ENCODE measurements at regions not wholly inside any gene's neighbourhood (a gene's known extent, or its start where the extent isn't known, plus 50 kb on each side); places are given as distances from the start of the nearest gene placed in this dataset.

- H3K23ac ChIP-seq (ENCODE audit: low read depth, low read length) = no peak overlapping the region
- H4K5ac ChIP-seq (ENCODE audit: low read depth, low read length) = no peak overlapping the region
- H2BK20ac ChIP-seq (ENCODE audit: low read depth, low read length) = no peak overlapping the region
- H2BK120ac ChIP-seq (ENCODE audit: low read depth, low read length) = no peak overlapping the region
- H4K8ac ChIP-seq (ENCODE audit: low read depth in 2 of 2, low read length in 2 of 2) = no peak overlapping the region
- H3K79me1 ChIP-seq (ENCODE audit: low read depth in 1 of 2, low read length in 2 of 2) = no peaks in the 10 kb centered on the region
- H4K91ac ChIP-seq (ENCODE audit: insufficient read depth, low read depth, low read length) = no peak overlapping the region
- no peak overlapping the region for H3K56ac ChIP-seq (ENCODE audit: extremely low read depth, insufficient read depth, low read length)
- DNase-seq = no peak
- H2BK5ac ChIP-seq (ENCODE audit: low read depth, low read length, poor library complexity, severe bottlenecking) = no peak overlapping the region
- no peak overlapping the region for H3K14ac ChIP-seq (replicated peaks; ENCODE audit: low read depth, low read length)
- H2AFZ ChIP-seq (replicated peaks; ENCODE audit: low read length, poor library complexity) = no peak overlapping the region
- H4K20me1 ChIP-seq (ENCODE audit: insufficient read depth, low read length) = no peaks in the 10 kb centered on the region
- intact Hi-C loops (cut with micrococcal nuclease) (no loop called here), dilution Hi-C loops (cut with HindIII; ENCODE audit: low sequenced_read_pairs, unreplicated experiment) (no loop called here), in situ Hi-C loops (cut with MboI; ENCODE audit: low sequenced_read_pairs) (no loop called here)
- H3K27me3 ChIP-seq (ENCODE audit: control insufficient read depth, insufficient read depth, low read length) = no peaks in the 10 kb centered on the region
- TF ChIP-seq MXI1 (IDR thresholded peaks at IDR 0.05; ENCODE audit: borderline replicate concordance, low read depth, low read length) = no peak
- TF ChIP-seq, protein P1, sequence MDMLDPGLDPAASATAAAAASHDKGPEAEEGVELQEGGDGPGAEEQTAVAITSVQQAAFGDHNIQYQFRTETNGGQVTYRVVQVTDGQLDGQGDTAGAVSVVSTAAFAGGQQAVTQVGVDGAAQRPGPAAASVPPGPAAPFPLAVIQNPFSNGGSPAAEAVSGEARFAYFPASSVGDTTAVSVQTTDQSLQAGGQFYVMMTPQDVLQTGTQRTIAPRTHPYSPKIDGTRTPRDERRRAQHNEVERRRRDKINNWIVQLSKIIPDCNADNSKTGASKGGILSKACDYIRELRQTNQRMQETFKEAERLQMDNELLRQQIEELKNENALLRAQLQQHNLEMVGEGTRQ (IDR thresholded peaks at IDR 0.05; ENCODE audit: low read depth, low read length) = no peak
- no peak for TF ChIP-seq ELK1 (IDR thresholded peaks at IDR 0.05; ENCODE audit: borderline replicate concordance, low read depth, low read length)
- no peak for TF ChIP-seq CHD1 (IDR thresholded peaks at IDR 0.05; ENCODE audit: low read depth, low read length)
- no peak overlapping the region for H3K18ac ChIP-seq (ENCODE audit: low read depth, low read length)
- H3K4me3 ChIP-seq (ENCODE audit: insufficient read depth, low read depth, low read length) = no peak overlapping the region
- H3K4ac ChIP-seq (ENCODE audit: low read depth, low read length) = no peak overlapping the region
- H3K4me1 ChIP-seq (ENCODE audit: control insufficient read depth, insufficient read depth, low read length) = no peaks in the 10 kb centered on the region
- no peak overlapping the region for H2AK5ac ChIP-seq (ENCODE audit: low read depth, low read length)
- no peak overlapping the region for H3K27ac ChIP-seq (ENCODE audit: insufficient read depth, low read length)
- no peak overlapping the region for H2AK9ac ChIP-seq (replicated peaks; ENCODE audit: low read depth, low read length, poor library complexity)
- H3K4me2 ChIP-seq (ENCODE audit: low read depth, low read length) = no peak overlapping the region
- H3K9me3 ChIP-seq (ENCODE audit: control insufficient read depth, insufficient read depth, low read length) = peaks cover 5% of the 10 kb centered on the region; the same call in 1 of the 2 replicates
- H3K36me3 ChIP-seq (ENCODE audit: control insufficient read depth, insufficient read depth, low read length) = no peaks in the 10 kb centered on the region
- CTCF ChIA-PET = no interaction called here
- H2BK15ac ChIP-seq (ENCODE audit: low read depth, low read length) = no peak overlapping the region
- no peaks in the 10 kb centered on the region for H3K9me1 ChIP-seq (ENCODE audit: insufficient read depth, low read length)
- ATAC-seq (ENCODE audit: low read depth) = no peak
- POLR2A ChIA-PET (ENCODE audit: unreplicated experiment) = no interaction called here
- no TSS peak for BruUV-seq (replicated peaks)
- WGBS, 2 experiments (ENCODE audit: extremely low coverage in 2 of 2, insufficient read length in 1 of 2) = 69% methylated on average over 6 of the region's 13 CpGs; no CpG with 5 or more reads in 1 of the 2 experiments
- H3K9ac ChIP-seq (ENCODE audit: low read depth, low read length) = no peak overlapping the region
These were observed 364.2 kb upstream of the COBL start for GRCh38 chr7:51680594-51681399.
